ENCODE measurements at regions not wholly inside any gene's neighbourhood (a gene's known extent, or its start where the extent isn't known, plus 50 kb on each side); places are given as distances from the start of the nearest gene placed in this dataset.

GRCh38 chr2:57725337-57725947, 321.2 kb upstream of the VRK2 start:
- H3K36me3 ChIP-seq (ENCODE audit: control insufficient read depth, insufficient read depth, low read length), result no peaks in the 10 kb centered on the region
- no peak overlapping the region for H3K4me3 ChIP-seq (replicated peaks; ENCODE audit: low read depth, low read length)
- no peaks in the 10 kb centered on the region for H3K27me3 ChIP-seq (replicated peaks; ENCODE audit: control insufficient read depth, insufficient read depth, low read length)
- TF ChIP-seq CTCF (IDR thresholded peaks at IDR 0.05; ENCODE audit: insufficient read depth, low read length, poor library complexity, severe bottlenecking), result no peak
- DNase-seq (ENCODE audit: extremely low read depth, insufficient read length), result no peak

GRCh38 chr2:57726294-57726693, 320.3 kb upstream of the VRK2 start:
- no peak for TF ChIP-seq CTCF (IDR thresholded peaks at IDR 0.05; ENCODE audit: insufficient read depth, low read length, poor library complexity, severe bottlenecking)
- DNase-seq (ENCODE audit: extremely low read depth, insufficient read length), result no peak
- Histone ChIP-seq H3K27me3 (replicated peaks; ENCODE audit: control insufficient read depth, insufficient read depth, low read length) (no peaks in the 10 kb centered on the region), H3K4me3 (replicated peaks; ENCODE audit: low read depth, low read length) (no peak overlapping the region), H3K36me3 (ENCODE audit: control insufficient read depth, insufficient read depth, low read length) (no peaks in the 10 kb centered on the region)

- Histone ChIP-seq H3K4me3 (replicated peaks; ENCODE audit: low read depth, low read length) (no peak overlapping the region), H3K27me3 (replicated peaks; ENCODE audit: control insufficient read depth, insufficient read depth, low read length) (no peaks in the 10 kb centered on the region)
- TF ChIP-seq CTCF (IDR thresholded peaks at IDR 0.05; ENCODE audit: insufficient read depth, low read length, poor library complexity, severe bottlenecking), result no peak
Observed at GRCh38 chr2:57728691-57729090, 317.9 kb upstream of the VRK2 start.

GRCh38 chr2:57733956-57734355, 312.6 kb upstream of the VRK2 start:
- TF ChIP-seq CTCF (IDR thresholded peaks at IDR 0.05; ENCODE audit: insufficient read depth, low read length, poor library complexity, severe bottlenecking), result no peak
- Histone ChIP-seq H3K27me3 (replicated peaks; ENCODE audit: control insufficient read depth, insufficient read depth, low read length) (no peaks in the 10 kb centered on the region), H3K36me3 (ENCODE audit: control insufficient read depth, insufficient read depth, low read length) (no peaks in the 10 kb centered on the region)

More at GRCh38 chr2:57728691-57729090, 317.9 kb upstream of the VRK2 start:
- H3K36me3 ChIP-seq (ENCODE audit: control insufficient read depth, insufficient read depth, low read length), result no peaks in the 10 kb centered on the region
- DNase-seq (ENCODE audit: extremely low read depth, insufficient read length), result no peak

GRCh38 chr2:57740891-57741290, 305.7 kb upstream of the VRK2 start:
- DNase-seq (ENCODE audit: extremely low read depth, insufficient read length), result no peak
- TF ChIP-seq CTCF (IDR thresholded peaks at IDR 0.05; ENCODE audit: insufficient read depth, low read length, poor library complexity, severe bottlenecking), result no peak
- no peak overlapping the region for H3K4me3 ChIP-seq (replicated peaks; ENCODE audit: low read depth, low read length)
- no peaks in the 10 kb centered on the region for H3K27me3 ChIP-seq (replicated peaks; ENCODE audit: control insufficient read depth, insufficient read depth, low read length)
- H3K36me3 ChIP-seq (ENCODE audit: control insufficient read depth, insufficient read depth, low read length), result no peaks in the 10 kb centered on the region

More at GRCh38 chr2:57733956-57734355, 312.6 kb upstream of the VRK2 start:
- DNase-seq (ENCODE audit: extremely low read depth, insufficient read length), result no peak
- H3K4me3 ChIP-seq (replicated peaks; ENCODE audit: low read depth, low read length), result no peak overlapping the region

GRCh38 chr2:57753636-57754035, 293.0 kb upstream of the VRK2 start:
- TF ChIP-seq CTCF (IDR thresholded peaks at IDR 0.05; ENCODE audit: insufficient read depth, low read length, poor library complexity, severe bottlenecking), result no peak
- no peak for DNase-seq (ENCODE audit: extremely low read depth, insufficient read length)
- Histone ChIP-seq H3K27me3 (replicated peaks; ENCODE audit: control insufficient read depth, insufficient read depth, low read length) (no peaks in the 10 kb centered on the region), H3K4me3 (replicated peaks; ENCODE audit: low read depth, low read length) (no peak overlapping the region), H3K36me3 (ENCODE audit: control insufficient read depth, insufficient read depth, low read length) (no peaks in the 10 kb centered on the region)
